CD14-positive monocyte (primary cell): ENCODE measurements at regions not wholly inside any gene's neighbourhood (a gene's known extent, or its start where the extent isn't known, plus 50 kb on each side); places are given as distances from the start of the nearest gene placed in this dataset.

ENCODE experiments used
- DNase-seq, 3 donors: peaks; one replicate each; pipeline ENCODE4 v3.0.0-alpha.2; 2011 to 2022
- H2AFZ ChIP-seq: 2 replicates; pipeline ENCODE4 v1.6.0; 2012; ENCODE audit warnings: mild to moderate bottlenecking, low read depth, low read length, inconsistent platforms; ENCODE audit not compliant: insufficient read depth, poor library complexity, severe bottlenecking
- H3K27ac ChIP-seq, 2 donors: 1 replicate in 1 of 2; 2 replicates in 1 of 2; pipeline ENCODE4 v1.5.1; 2012 to 2013; ENCODE audit warnings: low read length in 2 of 2, control low read depth in 1 of 2, inconsistent platforms in 1 of 2, low read depth in 1 of 2, mild to moderate bottlenecking in 1 of 2
- H3K27me3 ChIP-seq, 2 donors: one replicate each; pipeline versions ENCODE4 v1.6.0 to v1.6.1; 2011 to 2013; ENCODE audit warnings: low read length in 2 of 2; ENCODE audit not compliant: control insufficient read depth in 2 of 2, insufficient read depth in 2 of 2
- H3K36me3 ChIP-seq, 2 donors: replicated peaks in 1 of 2; 1 replicate in 1 of 2; 2 replicates in 1 of 2; pipeline versions ENCODE4 v1.5.1 to v1.6.1; 2012 to 2013; ENCODE audit warnings: low read length in 2 of 2, control low read depth in 1 of 2, inconsistent platforms in 1 of 2, mild to moderate bottlenecking in 1 of 2; ENCODE audit not compliant: insufficient read depth in 2 of 2, control insufficient read depth in 1 of 2
- H3K4me1 ChIP-seq, 2 donors: 1 replicate in 1 of 2; 2 replicates in 1 of 2; pipeline versions ENCODE4 v1.5.1 to v1.6.1; 2012 to 2013; ENCODE audit warnings: low read length in 2 of 2, control low read depth in 1 of 2, inconsistent platforms in 1 of 2, mild to moderate bottlenecking in 1 of 2, moderate library complexity in 1 of 2; ENCODE audit not compliant: insufficient read depth in 2 of 2, control insufficient read depth in 1 of 2
- H3K4me2 ChIP-seq: replicated peaks from 2 replicates; pipeline ENCODE3; 2012; ENCODE audit warnings: low read length, moderate library complexity, mild to moderate bottlenecking; ENCODE audit not compliant: poor library complexity, severe bottlenecking; ENCODE audit errors: extremely low read depth
- H3K4me3 ChIP-seq, 3 experiments: fragments of 200-600 bp in 1 of 3; sonication (generic) in 1 of 3; replicated peaks in 1 of 3; 1 replicate in 2 of 3; 2 replicates in 1 of 3; pipeline ENCODE4 v1.5.1; 2011 to 2013; ENCODE audit warnings: low read length in 3 of 3, mild to moderate bottlenecking in 3 of 3, control low read depth in 2 of 3, low read depth in 2 of 3, inconsistent platforms in 1 of 3, moderate library complexity in 1 of 3
- H3K79me2 ChIP-seq: 2 replicates; pipeline ENCODE4 v1.6.0; 2012; ENCODE audit warnings: mild to moderate bottlenecking, control low read depth, inconsistent platforms, low read length, moderate library complexity; ENCODE audit not compliant: insufficient read depth
- H3K9ac ChIP-seq: 2 replicates; pipeline ENCODE4 v1.6.0; 2017; ENCODE audit warnings: low read length, mild to moderate bottlenecking; ENCODE audit not compliant: insufficient read depth, poor library complexity, severe bottlenecking
- H3K9me3 ChIP-seq, 2 donors: replicated peaks in 1 of 2; 1 replicate in 1 of 2; 2 replicates in 1 of 2; pipeline versions ENCODE4 v1.5.1 to v1.6.1; 2012 to 2013; ENCODE audit warnings: low read length in 2 of 2, control low read depth in 1 of 2; ENCODE audit not compliant: control insufficient read depth in 1 of 2, insufficient read depth in 1 of 2
- H4K20me1 ChIP-seq: 2 replicates; pipeline ENCODE4 v1.6.0; 2012; ENCODE audit warnings: mild to moderate bottlenecking, low read length, control low read depth, moderate library complexity; ENCODE audit not compliant: insufficient read depth
- H3K27ac Mint-ChIP-seq, 7 donors: one replicate each; pipeline ENCODE4 v1.8.0; 2020; ENCODE audit warnings: mild to moderate bottlenecking in 7 of 7, mixed read lengths in 7 of 7, moderate library complexity in 6 of 7, inconsistent platforms in 2 of 7
- H3K27me3 Mint-ChIP-seq, 3 donors: one replicate each; pipeline ENCODE4 v1.8.0; 2021 to 2022; ENCODE audit warnings: low read depth in 3 of 3, mild to moderate bottlenecking in 3 of 3, mixed read lengths in 3 of 3, moderate library complexity in 3 of 3, inconsistent platforms in 1 of 3
- H3K36me3 Mint-ChIP-seq, 2 donors: one replicate each; pipeline ENCODE4 v1.8.0; 2020; ENCODE audit warnings: mixed read lengths in 2 of 2, inconsistent platforms in 1 of 2, mild to moderate bottlenecking in 1 of 2
- H3K4me1 Mint-ChIP-seq: one replicate; pipeline ENCODE4 v1.8.0; 2020; ENCODE audit warnings: mild to moderate bottlenecking, mixed read lengths
- H3K4me3 Mint-ChIP-seq, 2 donors: one replicate each; pipeline ENCODE4 v1.8.0; 2020; ENCODE audit warnings: mild to moderate bottlenecking in 2 of 2, mixed read lengths in 2 of 2, moderate library complexity in 1 of 2
- H3K9me3 Mint-ChIP-seq, 7 donors: one replicate each; pipeline ENCODE4 v1.8.0; 2020 to 2022; ENCODE audit warnings: mixed read lengths in 7 of 7, mild to moderate bottlenecking in 6 of 7, moderate library complexity in 6 of 7, inconsistent platforms in 2 of 7
- WGBS: methylation state at CpG from one replicate; pipeline ENCODE4 v1.1.5; 2013; ENCODE audit warnings: missing lambda C conversion rate; ENCODE audit not compliant: insufficient coverage; 5-methylcytosine and 5-hydroxymethylcytosine counted together
- intact Hi-C, 2 donors: fragments of 100-400 bp; cut with micrococcal nuclease; formaldehyde crosslinking; loops; one replicate each; pipeline versions ENCODE4 v1.15.0 to v1.15.1; 2023
- TF ChIP-seq, protein P1 (sequence below): fragments of 200-600 bp; IDR thresholded peaks from one replicate; pipeline ENCODE4 v1.8.0; 2022; ENCODE audit warnings: antibody characterized with exemption, mild to moderate bottlenecking

GRCh38 chr3:153089620-153090019, 72.4 kb upstream of the RAP2B start:
- no peak overlapping the region for H3K9ac ChIP-seq
- H3K9me3 ChIP-seq, result no peaks in the 10 kb centered on the region
- intact Hi-C loops, result no loop called here
- no peaks in the 10 kb centered on the region for H3K79me2 ChIP-seq
- Mint-ChIP-seq H3K9me3 (no peaks in the 10 kb centered on the region), H3K27me3 (peaks cover 0 to 2% (median 0%) of the 10 kb centered on the region in 3 donors), H3K4me1 (no peaks in the 10 kb centered on the region), H3K4me3 (no peak overlapping the region), H3K27ac (no peak overlapping the region), H3K36me3 (no peaks in the 10 kb centered on the region)
- H3K27me3 ChIP-seq, result no peaks in the 10 kb centered on the region
- no peak overlapping the region for H3K4me2 ChIP-seq
- no peak overlapping the region for H3K4me3 ChIP-seq
- H3K4me1 ChIP-seq, result peaks cover 0 to 3% of the 10 kb centered on the region in 2 donors
- H2AFZ ChIP-seq, result no peak overlapping the region
- 100% methylated on average over 2 of the region's 2 CpGs for WGBS
- H3K36me3 ChIP-seq, result no peaks in the 10 kb centered on the region
- no peak for DNase-seq
- no peaks in the 10 kb centered on the region for H4K20me1 ChIP-seq
- TF ChIP-seq, protein P1, sequence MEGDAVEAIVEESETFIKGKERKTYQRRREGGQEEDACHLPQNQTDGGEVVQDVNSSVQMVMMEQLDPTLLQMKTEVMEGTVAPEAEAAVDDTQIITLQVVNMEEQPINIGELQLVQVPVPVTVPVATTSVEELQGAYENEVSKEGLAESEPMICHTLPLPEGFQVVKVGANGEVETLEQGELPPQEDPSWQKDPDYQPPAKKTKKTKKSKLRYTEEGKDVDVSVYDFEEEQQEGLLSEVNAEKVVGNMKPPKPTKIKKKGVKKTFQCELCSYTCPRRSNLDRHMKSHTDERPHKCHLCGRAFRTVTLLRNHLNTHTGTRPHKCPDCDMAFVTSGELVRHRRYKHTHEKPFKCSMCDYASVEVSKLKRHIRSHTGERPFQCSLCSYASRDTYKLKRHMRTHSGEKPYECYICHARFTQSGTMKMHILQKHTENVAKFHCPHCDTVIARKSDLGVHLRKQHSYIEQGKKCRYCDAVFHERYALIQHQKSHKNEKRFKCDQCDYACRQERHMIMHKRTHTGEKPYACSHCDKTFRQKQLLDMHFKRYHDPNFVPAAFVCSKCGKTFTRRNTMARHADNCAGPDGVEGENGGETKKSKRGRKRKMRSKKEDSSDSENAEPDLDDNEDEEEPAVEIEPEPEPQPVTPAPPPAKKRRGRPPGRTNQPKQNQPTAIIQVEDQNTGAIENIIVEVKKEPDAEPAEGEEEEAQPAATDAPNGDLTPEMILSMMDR, result no peak
- no peak overlapping the region for H3K27ac ChIP-seq

DNA sequence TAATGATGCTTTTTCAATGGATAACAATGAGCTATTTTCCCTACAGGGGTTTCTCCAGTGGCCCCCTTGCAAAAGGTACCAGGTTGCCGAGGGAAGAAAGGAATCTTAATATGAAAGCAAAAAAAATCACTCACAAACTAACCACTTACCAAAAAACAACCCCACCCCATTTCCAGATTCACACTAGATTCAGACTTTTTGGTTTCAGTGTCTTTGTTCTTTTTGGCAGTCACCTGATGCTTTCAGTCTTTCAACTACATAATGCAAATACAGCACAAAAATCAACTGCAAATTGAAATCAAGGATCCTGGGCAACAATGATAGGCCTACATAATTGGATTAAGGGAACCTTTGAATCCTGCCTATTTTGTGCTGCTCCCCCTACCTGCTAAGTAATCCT, 71.1 kb upstream of the RAP2B start:
- no peak overlapping the region for H3K4me2 ChIP-seq
- H3K36me3 ChIP-seq, result no peaks in the 10 kb centered on the region
- H3K4me3 ChIP-seq, result no peak overlapping the region
- H3K9ac ChIP-seq, result no peak overlapping the region
- intact Hi-C loops, result no loop called here
- no peak overlapping the region for H3K27ac ChIP-seq
- H3K4me3 Mint-ChIP-seq, result no peak overlapping the region
- no CpG with 5 or more reads among the region's 1 CpG for WGBS
- H3K9me3 ChIP-seq, result no peaks in the 10 kb centered on the region
- H3K79me2 ChIP-seq, result no peaks in the 10 kb centered on the region
- peaks cover 0 to 4% (median 0%) of the 10 kb centered on the region in 3 donors for H3K27me3 Mint-ChIP-seq
- H3K27ac Mint-ChIP-seq, result no peak overlapping the region
- H3K36me3 Mint-ChIP-seq, result no peaks in the 10 kb centered on the region
- no peaks in the 10 kb centered on the region for H3K27me3 ChIP-seq
- no peaks in the 10 kb centered on the region for H4K20me1 ChIP-seq
- no peak for DNase-seq
- peaks cover 0 to 4% of the 10 kb centered on the region in 2 donors for H3K4me1 ChIP-seq
- peaks cover 3% of the 10 kb centered on the region for H3K4me1 Mint-ChIP-seq
- TF ChIP-seq, protein P1, result no peak
- no peak overlapping the region for H2AFZ ChIP-seq
- no peaks in the 10 kb centered on the region for H3K9me3 Mint-ChIP-seq
